K562 (cell line): ENCODE measurements at regions not wholly inside any gene's neighbourhood (a gene's known extent, or its start where the extent isn't known, plus 50 kb on each side); places are given as distances from the start of the nearest gene placed in this dataset.

Experiments
- ATAC-seq: fragments of 200-7000 bp; cut with Tn5 transposase; 3 replicates; pipeline ENCODE4 v1.9.1; 2020; ENCODE audit warnings: moderate library complexity
- BruUV-seq: library from RNA; stranded (reverse); fragments of 400-500 nt; replicated peaks from 2 replicates; lab custom pipeline; 2021; lab: Mats Ljungman, UMichigan
- CTCF ChIA-PET: fragments of 300-600 bp; formaldehyde crosslinking; extraction: SDS; loops from one replicate; lab custom pipeline; 2021; ENCODE audit warnings: low intra/inter-chr PET ratio; lab: Yijun Ruan, JAX
- POLR2A ChIA-PET: fragments of 300-600, 350-650 bp; sonication (Branson Sonifier 250); formaldehyde crosslinking; extraction: SDS; loops from one replicate; lab custom pipeline; 2021; ENCODE audit warnings: antibody characterized with exemption, inconsistent platforms; lab: Yijun Ruan, JAX
- DNase-seq, 4 experiments: peaks; one replicate each; pipeline versions ENCODE4 v3.0.0 to v3.0.0-alpha.2; 2011 to 2018; ENCODE audit warnings: low spot score in 3 of 4, mixed read lengths in 3 of 4; ENCODE audit errors: extremely low read depth in 1 of 4
- FAIRE-seq: peaks from 2 replicates; lab custom pipeline; 2011; peaks lifted over from hg19 to GRCh38; lab: Jason Lieb, UNC
- H2AFZ ChIP-seq: 2 replicates; pipeline ENCODE4 v1.6.0; 2011; ENCODE audit warnings: low read depth, low read length, control low read depth, inconsistent platforms
- H3K27ac ChIP-seq: fragments of 200-600 bp; 3 replicates; pipeline ENCODE4 v1.8.0; 2011; ENCODE audit warnings: low read depth, mild to moderate bottlenecking, control low read depth, inconsistent platforms, low read length, moderate library complexity, mixed read lengths; ENCODE audit errors: extremely low read depth
- H3K27me3 ChIP-seq, 2 experiments: fragments of 300-600 bp in 1 of 2; 2 replicates in 1 of 2; 3 replicates in 1 of 2; pipeline versions ENCODE4 v1.6.0 to v1.8.0; 2011; ENCODE audit warnings: inconsistent platforms in 2 of 2, low read length in 2 of 2, mild to moderate bottlenecking in 1 of 2, mixed read lengths in 1 of 2, moderate library complexity in 1 of 2; ENCODE audit not compliant: control insufficient read depth in 2 of 2, insufficient read depth in 2 of 2
- H3K36me3 ChIP-seq: fragments of 300-600 bp; 3 replicates; pipeline ENCODE4 v1.8.0; 2011; ENCODE audit warnings: mild to moderate bottlenecking, low read length, inconsistent platforms; ENCODE audit not compliant: control insufficient read depth, insufficient read depth
- H3K4me1 ChIP-seq, 2 experiments: fragments of 200-600 bp in 1 of 2; replicated peaks in 1 of 2; 2 replicates in 1 of 2; 3 replicates in 1 of 2; pipeline versions ENCODE4 v1.5.1 to v1.8.0; 2011; ENCODE audit warnings: inconsistent platforms in 2 of 2, low read length in 2 of 2, mild to moderate bottlenecking in 1 of 2, mixed read lengths in 1 of 2, moderate library complexity in 1 of 2; ENCODE audit not compliant: control insufficient read depth in 2 of 2, insufficient read depth in 2 of 2
- H3K4me2 ChIP-seq: 2 replicates; pipeline ENCODE4 v1.6.1; 2011; ENCODE audit warnings: low read length, control low read depth, inconsistent platforms, mixed read lengths; ENCODE audit not compliant: insufficient read depth
- H3K4me3 ChIP-seq: fragments of 200-600 bp; sonication (generic), shearing (Covaris generic); 2 replicates; pipeline ENCODE4 v1.5.1; 2016; ENCODE audit warnings: control low read depth, inconsistent platforms
- H3K79me2 ChIP-seq: fragments of 200-600 bp; 3 replicates; pipeline ENCODE4 v1.8.0; 2011; ENCODE audit warnings: low read length, inconsistent platforms; ENCODE audit not compliant: control insufficient read depth, insufficient read depth
- H3K9ac ChIP-seq, 2 experiments: 2 replicates each; pipeline versions ENCODE4 v1.6.0 to v1.6.1; 2011; ENCODE audit warnings: low read depth in 2 of 2, low read length in 2 of 2, control low read depth in 1 of 2, inconsistent platforms in 1 of 2, mild to moderate bottlenecking in 1 of 2, mixed read lengths in 1 of 2; ENCODE audit not compliant: insufficient read depth in 1 of 2
- H3K9me1 ChIP-seq: one replicate; pipeline ENCODE4 v1.6.0; 2011; ENCODE audit warnings: inconsistent platforms, mild to moderate bottlenecking, low read length, moderate library complexity; ENCODE audit not compliant: control insufficient read depth, insufficient read depth
- H3K9me3 ChIP-seq: replicated peaks from 2 replicates; pipeline ENCODE4 v1.5.1; 2011; ENCODE audit warnings: low read depth, low read length, inconsistent platforms; ENCODE audit not compliant: control insufficient read depth, insufficient read depth
- H4K20me1 ChIP-seq: replicated peaks from 2 replicates; pipeline ENCODE4 v1.6.1; 2011; ENCODE audit warnings: low read length, inconsistent platforms, mixed read lengths; ENCODE audit not compliant: control insufficient read depth, insufficient read depth
- BCL6 ChIP-seq: fragments of 250-450 bp; sonication (Bioruptor Pico); IDR thresholded peaks from 2 replicates; pipeline ENCODE4 v1.4.0; 2020
- HNRNPK ChIP-seq: fragments of 200-400 bp; formaldehyde crosslinking; IDR thresholded peaks from one replicate; pipeline ENCODE4 v1.6.1; 2018; ENCODE audit warnings: mild to moderate bottlenecking, low read depth, low read length; ENCODE audit not compliant: poor library complexity, severe bottlenecking
- MLLT1 ChIP-seq, 2 experiments: fragments of 450-650 bp; IDR thresholded peaks; 2 replicates each; pipeline ENCODE4 v1.6.1; 2016
- MTA2 ChIP-seq: fragments of 450-650 bp; IDR thresholded peaks from 2 replicates; pipeline ENCODE4 v1.6.1; 2016; ENCODE audit warnings: low read depth
- MTA3 ChIP-seq: fragments of 450-650 bp; formaldehyde crosslinking; IDR thresholded peaks from 2 replicates; pipeline ENCODE4 v1.6.1; 2017; ENCODE audit warnings: mild to moderate bottlenecking, borderline replicate concordance
- U2AF2 ChIP-seq: fragments of 200-400 bp; formaldehyde crosslinking; optimal IDR thresholded peaks from 2 replicates; pipeline ENCODE3; 2017; ENCODE audit warnings: low read depth, mild to moderate bottlenecking, low read length
- WGBS: fragments of 100-300 bp; shearing (Covaris generic); methylation state at CpG from one replicate; pipeline ENCODE4 v1.1.6; 2016; ENCODE audit warnings: low coverage, mixed read lengths; ENCODE audit not compliant: insufficient coverage; ENCODE audit errors: missing lambda C conversion rate; 5-methylcytosine and 5-hydroxymethylcytosine counted together
- in situ Hi-C: fragments of 300-500 bp; cut with MboI; formaldehyde crosslinking; loops from 4 replicates; pipeline ENCODE4 v1.15.0; 2018; ENCODE audit warnings: inconsistent platforms, mixed read lengths
- intact Hi-C: fragments of 100-400 bp; cut with micrococcal nuclease; formaldehyde crosslinking; loops from 2 replicates; pipeline ENCODE4 v1.14.2; 2022
- TF ChIP-seq, protein P1 (sequence below): sonication (generic); formaldehyde crosslinking; IDR thresholded peaks from 2 replicates; pipeline ENCODE4 v1.8.0; 2022; ENCODE audit warnings: missing genetic modification reagents, mild to moderate bottlenecking, borderline replicate concordance

DNA sequence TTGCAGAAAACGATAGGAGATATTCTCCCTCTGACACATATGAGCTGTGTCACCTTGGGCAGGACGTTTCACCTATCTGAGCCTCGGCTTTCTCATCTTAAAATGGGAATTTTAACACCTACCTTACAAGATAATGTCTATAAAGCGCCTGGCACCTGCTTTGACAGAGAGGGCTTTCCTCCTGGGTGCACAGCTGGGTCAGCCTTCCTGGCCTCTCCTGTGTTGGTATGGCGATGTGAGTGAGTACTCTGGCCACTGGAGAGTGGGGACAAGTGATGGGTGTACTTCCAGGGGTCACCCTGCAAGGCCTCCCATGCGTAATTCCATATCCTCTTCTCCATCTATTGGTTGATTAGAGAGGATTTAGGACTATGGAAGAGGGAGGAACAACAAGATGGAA, 113.1 kb upstream of the SMIM23 start:
- no peaks in the 10 kb centered on the region for H3K9me1 ChIP-seq
- H3K4me2 ChIP-seq, result no peak overlapping the region
- H3K27me3 ChIP-seq, result peaks cover 3 to 16% of the 10 kb centered on the region in 2 experiments; a peak in 3 of 5 replicates
- no peak overlapping the region for H2AFZ ChIP-seq
- POLR2A ChIA-PET, result interaction anchor here (0.7 kb wide), 2 partner anchors 10 to 22 kb away, joined by 3 read pairs; no protein-coding TSS in a partner anchor
- no peaks in the 10 kb centered on the region for H3K9me3 ChIP-seq
- H3K4me1 ChIP-seq, result peaks cover 0 to 5% of the 10 kb centered on the region in 2 experiments; a peak in 1 of 5 replicates
- DNase-seq (no peak), ATAC-seq (no peak), FAIRE-seq (no peak)
- in situ Hi-C loops, result no loop called here
- CTCF ChIA-PET, result no interaction called here
- intact Hi-C loops, result no loop called here
- H3K36me3 ChIP-seq, result no peaks in the 10 kb centered on the region
- WGBS, result 1% methylated on average over 6 of the region's 6 CpGs
- H4K20me1 ChIP-seq, result no peaks in the 10 kb centered on the region
- H3K9ac ChIP-seq, result no peak overlapping the region
- TF ChIP-seq HNRNPK (no peak), MTA3 (no peak), MLLT1 (IDR thresholded peaks at IDR 0.05) (no peak), MTA2 (no peak), U2AF2 (no peak), BCL6 (no peak)
- TF ChIP-seq, protein P1, sequence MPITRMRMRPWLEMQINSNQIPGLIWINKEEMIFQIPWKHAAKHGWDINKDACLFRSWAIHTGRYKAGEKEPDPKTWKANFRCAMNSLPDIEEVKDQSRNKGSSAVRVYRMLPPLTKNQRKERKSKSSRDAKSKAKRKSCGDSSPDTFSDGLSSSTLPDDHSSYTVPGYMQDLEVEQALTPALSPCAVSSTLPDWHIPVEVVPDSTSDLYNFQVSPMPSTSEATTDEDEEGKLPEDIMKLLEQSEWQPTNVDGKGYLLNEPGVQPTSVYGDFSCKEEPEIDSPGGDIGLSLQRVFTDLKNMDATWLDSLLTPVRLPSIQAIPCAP (CRISPR knock-in tag), result no peak
- no peak overlapping the region for H3K27ac ChIP-seq
- BruUV-seq, result no TSS peak
- H3K79me2 ChIP-seq, result no peaks in the 10 kb centered on the region
- no peak overlapping the region for H3K4me3 ChIP-seq
